ENCODE measurements at regions not wholly inside any gene's neighbourhood (a gene's known extent, or its start where the extent isn't known, plus 50 kb on each side); places are given as distances from the start of the nearest gene placed in this dataset.

GRCh38 chr12:107390414-107390813 lies 295.2 kb upstream of the PWP1 start:
- TF ChIP-seq EZH2phosphoT487 (conservative IDR thresholded peaks at IDR 0.05; ENCODE audit: low read length) (no peak), CTCF (IDR thresholded peaks at IDR 0.05; ENCODE audit: insufficient read depth, low read length, poor library complexity, severe bottlenecking) (no peak)

All from SU-DHL-6 (cell line).